ENCODE measurements at regions not wholly inside any gene's neighbourhood (a gene's known extent, or its start where the extent isn't known, plus 50 kb on each side); places are given as distances from the start of the nearest gene placed in this dataset.

DNA sequence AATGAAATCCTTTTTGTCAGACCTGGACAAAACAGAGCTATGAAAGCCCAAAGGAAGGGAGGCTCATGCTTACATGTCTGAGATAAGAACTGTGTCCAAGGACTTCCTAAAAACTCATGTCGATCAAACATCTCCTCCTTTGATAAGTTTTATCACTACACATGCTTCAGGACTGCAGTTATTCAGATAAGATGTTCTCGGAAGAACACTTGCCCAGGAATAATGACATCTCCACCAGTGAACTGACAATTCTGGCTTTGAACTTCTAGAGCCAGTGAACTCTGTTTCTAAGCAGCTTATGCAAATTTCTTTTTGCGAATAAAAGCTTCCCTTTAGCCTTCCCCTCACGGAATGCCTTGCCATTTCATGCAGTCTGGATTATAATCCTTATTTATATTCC, 561.6 kb downstream of the TBC1D4 start:
- intact Hi-C loops (cut with DNase I, micrococcal nuclease) = no loop called here
- ATAC-seq = no peak
- no peak for DNase-seq

GRCh38 chr13:74919914-74920313, 562.1 kb downstream of the TBC1D4 start:
- intact Hi-C loops (cut with DNase I, micrococcal nuclease) = no loop called here
- DNase-seq = no peak
- ATAC-seq = no peak

GRCh38 chr13:74912898-74913297, 569.1 kb downstream of the TBC1D4 start:
- intact Hi-C loops (cut with DNase I, micrococcal nuclease) = no loop called here
- DNase-seq = no peak
- no peak for ATAC-seq

DNA sequence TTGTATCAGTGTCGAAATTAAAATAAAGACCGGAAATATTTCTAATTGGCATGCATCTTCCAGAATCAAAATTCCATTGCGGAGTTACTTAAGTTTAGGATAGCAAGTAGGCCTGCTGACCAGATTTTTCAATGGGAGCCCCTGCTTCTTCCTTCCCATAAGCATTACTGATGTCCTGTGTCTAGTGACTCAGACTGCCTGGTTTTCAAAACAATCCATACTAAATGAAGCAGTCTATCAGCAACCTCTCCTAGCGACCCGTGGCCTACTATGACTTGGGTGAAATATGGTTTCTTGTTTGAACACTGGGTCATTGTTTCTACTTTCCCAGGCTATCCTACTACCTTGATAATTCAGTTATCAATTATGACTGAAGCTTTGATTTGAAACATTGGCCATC, 571.6 kb downstream of the TBC1D4 start:
- DNase-seq (no peak), ATAC-seq (no peak)
- intact Hi-C loops (cut with DNase I, micrococcal nuclease) = no loop called here

DNA sequence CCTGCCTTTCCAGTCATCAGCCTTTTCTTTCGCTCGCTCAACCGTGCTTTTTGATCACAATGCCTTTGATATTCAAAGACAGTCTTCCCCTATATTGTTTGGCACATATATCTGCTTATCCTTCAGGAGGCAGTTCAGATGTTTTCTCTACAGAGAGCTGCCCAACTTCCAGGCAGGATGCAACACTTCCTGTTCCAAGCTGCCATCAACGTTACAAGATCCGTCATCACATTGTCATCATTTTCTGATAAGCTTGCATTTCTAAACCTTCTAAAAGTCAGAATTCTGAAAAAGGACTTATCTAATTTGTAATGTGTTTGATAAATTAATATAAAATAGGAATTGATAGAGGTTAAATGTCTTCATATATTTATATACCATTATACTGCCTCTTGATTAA, 574.2 kb downstream of the TBC1D4 start:
- intact Hi-C loops (cut with DNase I, micrococcal nuclease) = no loop called here
- ATAC-seq (no peak), DNase-seq (no peak)

DNA sequence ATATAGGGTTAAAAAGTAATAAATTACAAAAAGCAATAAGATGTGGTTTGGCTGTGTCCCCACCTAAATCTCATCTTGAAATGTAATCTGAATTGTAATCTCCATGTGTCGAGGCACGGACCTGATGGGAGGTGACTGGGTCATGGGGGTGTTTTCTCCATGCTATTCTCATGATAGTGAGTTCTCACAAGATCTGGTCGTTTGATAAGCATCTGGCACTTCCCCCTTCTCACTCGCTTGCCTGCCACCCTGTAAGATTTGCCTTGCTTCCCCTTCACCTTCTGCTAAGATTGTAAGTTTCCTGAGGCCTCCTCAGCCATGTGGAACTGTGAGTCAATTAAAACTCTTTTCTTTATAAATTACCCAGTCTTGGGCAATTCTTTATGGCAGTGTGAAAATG, 577.4 kb downstream of the TBC1D4 start:
- intact Hi-C loops (cut with DNase I, micrococcal nuclease) = no loop called here
- ATAC-seq = no peak
- DNase-seq = no peak

DNA sequence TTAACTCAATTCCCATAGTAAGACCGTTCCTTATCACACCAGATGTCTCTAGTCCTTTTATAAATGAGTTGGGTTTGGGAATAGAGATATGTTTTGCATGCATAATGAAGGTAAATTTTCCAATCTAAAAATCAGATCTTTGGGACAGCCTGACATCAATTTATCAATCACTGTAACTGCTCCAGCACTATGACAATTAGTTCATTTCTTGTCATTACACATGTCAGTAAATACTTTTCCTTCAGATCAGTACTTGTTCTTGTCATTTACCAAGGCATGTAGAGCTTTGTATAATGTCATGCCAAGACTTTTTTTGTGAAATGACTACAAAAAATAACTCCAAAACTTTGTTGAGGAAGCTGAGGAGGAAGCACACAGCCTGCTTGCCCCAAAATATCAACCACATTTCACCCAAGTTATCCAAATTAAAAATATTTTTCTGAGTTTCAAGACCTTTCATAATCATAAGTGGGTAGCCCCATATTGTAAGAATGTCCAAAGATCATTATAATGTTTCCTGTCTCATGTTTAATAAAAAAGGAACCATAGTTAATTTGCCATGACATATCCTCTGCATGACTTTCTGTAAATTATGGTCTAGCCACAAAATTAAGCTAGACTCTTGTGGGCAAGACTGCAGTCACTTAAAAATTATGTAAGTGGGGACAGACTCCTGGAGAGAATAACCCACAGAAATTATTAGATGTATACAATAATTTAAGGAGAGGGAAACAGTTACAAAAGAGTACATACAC, 586.8 kb downstream of the TBC1D4 start:
- intact Hi-C loops (cut with DNase I, micrococcal nuclease) = no loop called here
- ATAC-seq = no peak

GRCh38 chr13:74892096-74892495, 589.9 kb downstream of the TBC1D4 start:
- intact Hi-C loops (cut with DNase I, micrococcal nuclease) = no loop called here
- no peak for DNase-seq
- no peak for ATAC-seq

More for the DNA sequence above, 586.8 kb downstream of the TBC1D4 start:
- no peak for DNase-seq

GRCh38 chr13:74891610-74892009, 590.4 kb downstream of the TBC1D4 start:
- DNase-seq (no peak), ATAC-seq (no peak)
- intact Hi-C loops (cut with DNase I, micrococcal nuclease) = no loop called here

GRCh38 chr13:74889321-74889720, 592.6 kb downstream of the TBC1D4 start:
- ATAC-seq (no peak), DNase-seq (no peak)
- intact Hi-C loops (cut with DNase I, micrococcal nuclease) = no loop called here

- intact Hi-C loops (cut with DNase I, micrococcal nuclease) = no loop called here
- ATAC-seq (no peak), DNase-seq (no peak)
Measured at GRCh38 chr13:74886502-74886901, 595.5 kb downstream of the TBC1D4 start.

DNA sequence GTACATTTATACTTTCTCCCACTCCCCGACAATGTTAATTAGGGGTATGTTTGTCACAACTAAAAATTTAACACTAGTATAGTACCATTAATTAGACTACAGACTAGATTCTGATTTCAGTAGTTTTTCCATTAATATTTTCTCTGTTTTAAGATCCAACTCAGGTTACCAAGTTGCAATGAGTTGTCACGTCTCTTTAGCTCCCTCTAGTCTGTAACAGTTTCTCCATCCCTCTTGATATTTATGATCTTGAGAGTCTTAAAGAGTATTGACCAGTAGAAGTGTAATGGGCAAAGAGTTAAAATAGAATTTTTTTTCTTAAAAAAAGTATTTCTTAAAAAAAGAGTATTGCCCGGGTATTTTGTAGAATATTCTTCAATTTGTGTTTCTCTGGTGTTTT, 598.1 kb downstream of the TBC1D4 start:
- intact Hi-C loops (cut with DNase I, micrococcal nuclease) = no loop called here
- ATAC-seq (no peak), DNase-seq (no peak)

DNA sequence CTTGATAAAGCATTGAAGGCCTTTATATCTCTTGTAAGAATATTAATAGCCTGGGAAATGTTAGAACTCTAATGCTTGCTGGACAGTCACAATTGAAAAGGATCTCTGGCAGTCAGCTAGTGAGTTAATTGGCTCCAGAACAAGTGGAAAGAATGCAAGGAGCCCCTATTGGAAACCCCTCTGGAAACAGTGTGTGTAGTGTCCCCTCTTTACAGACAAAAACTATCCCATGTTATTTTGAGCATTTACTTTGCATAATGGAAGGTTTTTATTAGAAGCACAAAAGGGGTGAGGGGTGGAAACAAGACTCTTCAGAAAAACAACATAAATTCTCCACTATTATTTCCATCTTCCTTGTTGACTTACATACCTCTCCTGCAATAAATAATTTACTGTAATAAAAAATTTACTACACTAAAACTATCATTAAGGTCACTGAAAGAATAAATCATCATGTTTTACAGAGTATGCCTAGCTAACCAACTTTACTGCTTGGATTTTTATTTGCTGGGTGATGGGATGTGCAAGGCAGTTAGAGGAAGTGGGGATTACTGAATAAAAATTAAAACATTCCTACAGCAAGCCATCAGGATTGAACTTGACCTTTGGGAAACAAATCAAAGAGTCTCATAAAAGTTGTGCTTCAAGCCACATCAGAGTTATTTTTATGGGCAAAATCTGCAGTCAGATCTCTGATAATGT, 610.4 kb downstream of the TBC1D4 start:
- no peak for ATAC-seq
- DNase-seq = no peak
- intact Hi-C loops (cut with DNase I, micrococcal nuclease) = no loop called here

DNA sequence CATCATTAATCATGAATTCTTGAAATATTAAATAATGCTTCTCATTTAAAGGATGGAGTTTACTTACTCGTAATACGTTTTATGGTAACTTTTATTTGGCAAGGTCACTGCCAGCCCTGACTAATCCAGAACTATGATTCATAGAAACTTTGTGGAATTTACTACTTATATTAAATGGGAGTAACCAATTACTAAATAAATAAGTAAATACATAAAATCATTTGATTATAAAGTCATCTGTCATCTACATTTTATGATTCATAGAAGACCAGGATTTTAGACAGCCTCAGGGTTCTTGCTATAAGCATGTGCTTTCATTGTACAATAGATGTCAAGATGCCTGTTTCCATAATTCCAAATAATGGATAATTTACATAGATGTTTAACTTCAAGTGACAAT, 611.1 kb downstream of the TBC1D4 start:
- intact Hi-C loops (cut with DNase I, micrococcal nuclease) = no loop called here
- DNase-seq (no peak), ATAC-seq (no peak)

GRCh38 chr13:74869846-74870245, 612.1 kb downstream of the TBC1D4 start:
- intact Hi-C loops (cut with DNase I, micrococcal nuclease) = no loop called here
- ATAC-seq (no peak), DNase-seq (no peak)

- intact Hi-C loops (cut with DNase I, micrococcal nuclease) = no loop called here
- DNase-seq (no peak), ATAC-seq (no peak)
Measured at GRCh38 chr13:74868049-74868448, 613.9 kb downstream of the TBC1D4 start.

- DNase-seq = no peak
- ATAC-seq = no peak
- intact Hi-C loops (cut with DNase I, micrococcal nuclease) = no loop called here
Measured at GRCh38 chr13:74867460-74867859, 614.5 kb downstream of the TBC1D4 start.

- intact Hi-C loops (cut with DNase I, micrococcal nuclease) = no loop called here
- ATAC-seq (no peak), DNase-seq (no peak)
Measured at GRCh38 chr13:74866101-74866500, 615.9 kb downstream of the TBC1D4 start.

GRCh38 chr13:74865656-74866055, 616.3 kb downstream of the TBC1D4 start:
- intact Hi-C loops (cut with DNase I, micrococcal nuclease) = no loop called here
- DNase-seq (no peak), ATAC-seq (no peak)

- ATAC-seq = no peak
Measured at GRCh38 chr13:74860789-74861188, 621.2 kb downstream of the TBC1D4 start.

DNA sequence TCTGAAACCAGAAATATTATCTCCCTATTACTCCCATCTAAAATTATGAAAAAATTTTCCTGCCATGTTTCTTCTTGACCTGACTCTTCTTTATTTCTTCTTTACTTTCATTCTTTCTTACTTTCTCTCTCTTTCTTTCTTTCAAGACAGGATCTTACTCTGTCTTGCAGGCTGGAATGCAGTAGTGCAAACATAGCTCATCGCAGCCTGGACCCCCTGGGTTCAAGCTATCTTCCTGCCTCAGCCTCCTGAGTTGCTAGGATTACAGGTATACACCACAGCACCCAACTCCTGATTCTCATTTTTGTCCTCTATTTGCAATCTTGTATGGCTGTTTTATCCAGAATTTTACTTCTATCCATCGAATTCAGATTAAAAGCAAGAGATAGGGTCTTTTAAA, 631.1 kb downstream of the TBC1D4 start:
- ATAC-seq (no peak), DNase-seq (no peak)
- intact Hi-C loops (cut with DNase I, micrococcal nuclease) = no loop called here

More at GRCh38 chr13:74860789-74861188, 621.2 kb downstream of the TBC1D4 start:
- intact Hi-C loops (cut with DNase I, micrococcal nuclease) = no loop called here
- no peak for DNase-seq
